Liver (tissue), 8 donors: ENCODE measurements at regions not wholly inside any gene's neighbourhood (a gene's known extent, or its start where the extent isn't known, plus 50 kb on each side); places are given as distances from the start of the nearest gene placed in this dataset.

ENCODE experiments used
- DNase-seq: peaks from one replicate; pipeline ENCODE4 v3.0.0-alpha.2; 2017; ENCODE audit warnings: low spot score
- H3K27ac ChIP-seq, 2 donors: one replicate each; pipeline ENCODE4 v1.7.0; 2013; ENCODE audit warnings: inconsistent platforms in 2 of 2, low read length in 2 of 2, control low read depth in 1 of 2, low read depth in 1 of 2, mild to moderate bottlenecking in 1 of 2
- H3K27me3 ChIP-seq, 4 donors: one replicate each; pipeline versions ENCODE4 v1.6.1 to v1.7.0; 2013; ENCODE audit warnings: low read length in 3 of 4, inconsistent platforms in 1 of 4, mild to moderate bottlenecking in 1 of 4, moderate library complexity in 1 of 4; ENCODE audit not compliant: control insufficient read depth in 4 of 4, insufficient read depth in 4 of 4
- H3K36me3 ChIP-seq, 4 donors: one replicate each; pipeline versions ENCODE4 v1.6.1 to v1.7.0; 2013; ENCODE audit warnings: low read length in 3 of 4, mild to moderate bottlenecking in 3 of 4, low read depth in 1 of 4, moderate library complexity in 1 of 4; ENCODE audit not compliant: control insufficient read depth in 4 of 4, insufficient read depth in 3 of 4
- H3K4me1 ChIP-seq, 4 donors: one replicate each; pipeline versions ENCODE4 v1.6.1 to v1.7.0; 2013; ENCODE audit warnings: low read length in 3 of 4, mild to moderate bottlenecking in 3 of 4, moderate library complexity in 1 of 4; ENCODE audit not compliant: control insufficient read depth in 4 of 4, insufficient read depth in 4 of 4
- H3K4me3 ChIP-seq, 3 donors: one replicate each; pipeline versions ENCODE4 v1.6.1 to v1.7.0; 2013; ENCODE audit warnings: low read length in 3 of 3, control low read depth in 1 of 3, low read depth in 1 of 3, mild to moderate bottlenecking in 1 of 3
- H3K9ac ChIP-seq, 2 donors: one replicate each; pipeline ENCODE4 v1.7.0; 2013; ENCODE audit warnings: low read length in 2 of 2, mild to moderate bottlenecking in 2 of 2, moderate library complexity in 2 of 2, control low read depth in 1 of 2, low read depth in 1 of 2
- H3K9me3 ChIP-seq, 4 donors: one replicate each; pipeline versions ENCODE4 v1.6.1 to v1.7.0; 2013; ENCODE audit warnings: low read length in 3 of 4; ENCODE audit not compliant: control insufficient read depth in 4 of 4
- ATF3 ChIP-seq: IDR thresholded peaks from 2 replicates; pipeline ENCODE4 v1.6.1; 2016; ENCODE audit warnings: antibody characterized with exemption
- CTCF ChIP-seq: fragments of 150-350 bp; IDR thresholded peaks from 2 replicates; pipeline ENCODE4 v1.5.1; 2017; ENCODE audit warnings: improper control_type of control experiment, low read depth, low read length; ENCODE audit not compliant: missing input control
- EGR1 ChIP-seq, 2 donors: IDR thresholded peaks; 2 replicates each; pipeline ENCODE4 v1.6.1; 2016 to 2018; ENCODE audit warnings: antibody characterized with exemption in 2 of 2, low read depth in 2 of 2
- FOXA1 ChIP-seq: IDR thresholded peaks from 2 replicates; pipeline ENCODE4 v1.6.1; 2016; ENCODE audit warnings: antibody characterized with exemption
- FOXA2 ChIP-seq: IDR thresholded peaks from 2 replicates; pipeline ENCODE4 v1.6.1; 2016; ENCODE audit warnings: antibody characterized with exemption
- GABPA ChIP-seq, 2 donors: IDR thresholded peaks in 1 of 2; conservative IDR thresholded peaks in 1 of 2; 2 replicates each; pipeline ENCODE4 v1.6.1; 2016; ENCODE audit warnings: antibody characterized with exemption in 2 of 2, mild to moderate bottlenecking in 1 of 2, moderate library complexity in 1 of 2
- HNF4G ChIP-seq: IDR thresholded peaks from 2 replicates; pipeline ENCODE4 v1.6.1; 2016; ENCODE audit warnings: antibody characterized with exemption
- JUND ChIP-seq, 2 donors: IDR thresholded peaks; 2 replicates each; pipeline ENCODE4 v1.6.1; 2016; ENCODE audit warnings: antibody characterized with exemption in 2 of 2
- MAX ChIP-seq: IDR thresholded peaks from 2 replicates; pipeline ENCODE4 v1.6.1; 2016; ENCODE audit warnings: antibody characterized with exemption
- NR2F2 ChIP-seq: IDR thresholded peaks from 2 replicates; pipeline ENCODE4 v1.6.1; 2016; ENCODE audit warnings: antibody characterized with exemption
- RAD21 ChIP-seq, 2 donors: IDR thresholded peaks; 2 replicates each; pipeline ENCODE4 v1.6.1; 2016; ENCODE audit warnings: antibody characterized with exemption in 2 of 2, mild to moderate bottlenecking in 2 of 2
- REST ChIP-seq: IDR thresholded peaks from 2 replicates; pipeline ENCODE4 v1.6.1; 2016; ENCODE audit warnings: antibody characterized with exemption, mild to moderate bottlenecking
- RXRA ChIP-seq, 2 donors: IDR thresholded peaks; 2 replicates each; pipeline ENCODE4 v1.6.1; 2017 to 2018; ENCODE audit warnings: antibody characterized with exemption in 2 of 2, mild to moderate bottlenecking in 1 of 2
- SP1 ChIP-seq: IDR thresholded peaks from 2 replicates; pipeline ENCODE4 v1.6.1; 2018; ENCODE audit warnings: antibody characterized with exemption, mild to moderate bottlenecking
- TAF1 ChIP-seq: conservative IDR thresholded peaks from 2 replicates; pipeline ENCODE4 v1.6.1; 2016; ENCODE audit warnings: antibody characterized with exemption, mild to moderate bottlenecking
- YY1 ChIP-seq: IDR thresholded peaks from 2 replicates; pipeline ENCODE4 v1.6.1; 2016; ENCODE audit warnings: antibody characterized with exemption, mild to moderate bottlenecking
- ZBTB33 ChIP-seq: IDR thresholded peaks from 2 replicates; pipeline ENCODE4 v1.6.1; 2016; ENCODE audit warnings: antibody characterized with exemption
- WGBS: extraction: QIAGEN DNeasy Blood & Tissue Kit; methylation state at CpG from one replicate; pipeline ENCODE4 v1.1.7; 2013; 5-methylcytosine and 5-hydroxymethylcytosine counted together
- donor health status: healthy.
- donor health status: healthy.
- donor health status: healthy.
- donor health status: healthy.
- donor health status: healthy.

GRCh38 chr1:209224886-209225285 lies 358.6 kb upstream of the CAMK1G start:
- H3K4me1 ChIP-seq: no peaks in the 10 kb centered on the region

GRCh38 chr1:209227171-209227570 lies 356.3 kb upstream of the CAMK1G start:
- TF ChIP-seq RXRA (IDR thresholded peaks at IDR 0.05) (no peak), ZBTB33 (no peak), JUND (IDR thresholded peaks at IDR 0.05) (no peak), YY1 (no peak), EGR1 (IDR thresholded peaks at IDR 0.05; ENCODE audit: low read depth in 2 of 2) (no peak), FOXA1 (no peak), SP1 (no peak), TAF1 (no peak), MAX (no peak), RAD21 (IDR thresholded peaks at IDR 0.05) (no peak), GABPA (IDR thresholded peaks at IDR 0.05 in 1 of 2, conservative IDR thresholded peaks at IDR 0.05 in 1 of 2) (no peak), ATF3 (no peak), REST (no peak), FOXA2 (no peak), CTCF (no peak), HNF4G (no peak)
- H3K9ac ChIP-seq: no peak overlapping the region
- H3K27me3 ChIP-seq: peaks cover 0 to 7% (median 2%) of the 10 kb centered on the region in 4 donors
- no peak overlapping the region for H3K4me3 ChIP-seq
- H3K4me1 ChIP-seq: no peaks in the 10 kb centered on the region
- DNase-seq: no peak
- 71% methylated on average over 6 of the region's 6 CpGs for WGBS
- H3K9me3 ChIP-seq: peaks cover 4 to 10% (median 5%) of the 10 kb centered on the region in 4 donors
- H3K27ac ChIP-seq: no peak overlapping the region
- H3K36me3 ChIP-seq: no peaks in the 10 kb centered on the region

More at GRCh38 chr1:209224886-209225285, 358.6 kb upstream of the CAMK1G start:
- Histone ChIP-seq H3K9ac (no peak overlapping the region), H3K9me3 (peaks cover 0 to 4% (median 0%) of the 10 kb centered on the region in 4 donors), H3K27me3 (peaks cover 0 to 2% (median 0%) of the 10 kb centered on the region in 4 donors), H3K36me3 (no peaks in the 10 kb centered on the region), H3K4me3 (no peak overlapping the region), H3K27ac (no peak overlapping the region)
- WGBS: 81% methylated on average over 4 of the region's 4 CpGs
- no peak for DNase-seq
- no peak for TF ChIP-seq HNF4G
- no peak for TF ChIP-seq JUND (IDR thresholded peaks at IDR 0.05)
- TF ChIP-seq NR2F2: no peak
